NCI-H2227 treated with DMSO at 0.1 percent for 48 hours (cell line): ENCODE measurements at regions not wholly inside any gene's neighbourhood (a gene's known extent, or its start where the extent isn't known, plus 50 kb on each side); places are given as distances from the start of the nearest gene placed in this dataset.
"Not testable (repeated sequence)": the region's sequence is repeated elsewhere in the genome, so short reads cannot be mapped to it uniquely, and the experiment has no call there.

Experiments
- DNase-seq: peaks from one replicate; lab custom pipeline; 2025; lab: John Stamatoyannopoulos, UW

GRCh38 chr13:87982400-87982799 is 311.2 kb downstream of the SLITRK5 start:
- no peak for DNase-seq

GRCh38 chr13:87986639-87987250 is 315.6 kb downstream of the SLITRK5 start:
- no peak for DNase-seq

GRCh38 chr13:87998081-87998480 is 326.9 kb downstream of the SLITRK5 start:
- no peak for DNase-seq

- DNase-seq: no peak
Observed at GRCh38 chr13:87999240-87999700, 328.1 kb downstream of the SLITRK5 start.

GRCh38 chr13:87999788-88000187 is 328.6 kb downstream of the SLITRK5 start:
- no peak for DNase-seq

- no peak for DNase-seq
Observed at GRCh38 chr13:88000239-88000638, 329.1 kb downstream of the SLITRK5 start.

GRCh38 chr13:88000787-88001186 is 329.6 kb downstream of the SLITRK5 start:
- DNase-seq: no peak

GRCh38 chr13:88005188-88005587 is 334.0 kb downstream of the SLITRK5 start:
- DNase-seq: no peak

GRCh38 chr13:88014527-88014926 is 343.4 kb downstream of the SLITRK5 start:
- no peak for DNase-seq

GRCh38 chr13:88022431-88023208 is 351.4 kb downstream of the SLITRK5 start:
- DNase-seq: peak; percentile 2

GRCh38 chr13:88026241-88026640 is 355.1 kb downstream of the SLITRK5 start:
- no peak for DNase-seq

GRCh38 chr13:88031980-88032559 is 360.9 kb downstream of the SLITRK5 start:
- no peak for DNase-seq

GRCh38 chr13:88036205-88036604 is 365.0 kb downstream of the SLITRK5 start:
- not testable (repeated sequence) for DNase-seq

- DNase-seq: no peak
Observed at GRCh38 chr13:88042489-88042888, 371.3 kb downstream of the SLITRK5 start.

GRCh38 chr13:88051746-88052482 is 380.7 kb downstream of the SLITRK5 start:
- no peak for DNase-seq

GRCh38 chr13:88063741-88064140 is 392.6 kb downstream of the SLITRK5 start:
- no peak for DNase-seq

- DNase-seq: no peak
Observed at GRCh38 chr13:88066847-88067246, 395.7 kb downstream of the SLITRK5 start.

- DNase-seq: no peak
Observed at GRCh38 chr13:88068316-88068715, 397.1 kb downstream of the SLITRK5 start.

GRCh38 chr13:88068975-88069374 is 397.8 kb downstream of the SLITRK5 start:
- no peak for DNase-seq

- no peak for DNase-seq
Observed at GRCh38 chr13:88071371-88071770, 400.2 kb downstream of the SLITRK5 start.

- no peak for DNase-seq
Observed at GRCh38 chr13:88074794-88075510, 403.8 kb downstream of the SLITRK5 start.

- DNase-seq: no peak
Observed at GRCh38 chr13:88085036-88085435, 413.9 kb downstream of the SLITRK5 start.
